ENCODE measurements at regions not wholly inside any gene's neighbourhood (a gene's known extent, or its start where the extent isn't known, plus 50 kb on each side); places are given as distances from the start of the nearest gene placed in this dataset.

DNA sequence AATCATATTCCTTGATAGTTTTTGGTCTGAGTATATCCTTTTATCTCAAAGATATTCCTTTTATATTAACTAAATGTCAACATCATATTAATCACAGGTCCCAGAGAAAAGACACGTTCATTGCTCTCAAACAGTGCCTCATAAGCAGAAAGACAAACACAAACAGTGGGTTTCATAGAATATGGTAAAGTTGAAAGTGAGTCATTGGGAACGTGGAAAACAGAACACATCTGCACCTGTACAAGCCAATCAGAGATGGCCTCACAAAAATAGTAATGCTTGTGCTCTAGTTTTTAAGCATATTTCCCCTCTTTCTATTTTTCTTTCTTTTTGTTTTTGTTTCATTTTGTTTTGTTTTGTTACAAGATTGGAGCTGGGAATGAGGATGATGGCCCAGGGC is 328.4 kb upstream of the MAP2 start:
- TF ChIP-seq, protein P1, sequence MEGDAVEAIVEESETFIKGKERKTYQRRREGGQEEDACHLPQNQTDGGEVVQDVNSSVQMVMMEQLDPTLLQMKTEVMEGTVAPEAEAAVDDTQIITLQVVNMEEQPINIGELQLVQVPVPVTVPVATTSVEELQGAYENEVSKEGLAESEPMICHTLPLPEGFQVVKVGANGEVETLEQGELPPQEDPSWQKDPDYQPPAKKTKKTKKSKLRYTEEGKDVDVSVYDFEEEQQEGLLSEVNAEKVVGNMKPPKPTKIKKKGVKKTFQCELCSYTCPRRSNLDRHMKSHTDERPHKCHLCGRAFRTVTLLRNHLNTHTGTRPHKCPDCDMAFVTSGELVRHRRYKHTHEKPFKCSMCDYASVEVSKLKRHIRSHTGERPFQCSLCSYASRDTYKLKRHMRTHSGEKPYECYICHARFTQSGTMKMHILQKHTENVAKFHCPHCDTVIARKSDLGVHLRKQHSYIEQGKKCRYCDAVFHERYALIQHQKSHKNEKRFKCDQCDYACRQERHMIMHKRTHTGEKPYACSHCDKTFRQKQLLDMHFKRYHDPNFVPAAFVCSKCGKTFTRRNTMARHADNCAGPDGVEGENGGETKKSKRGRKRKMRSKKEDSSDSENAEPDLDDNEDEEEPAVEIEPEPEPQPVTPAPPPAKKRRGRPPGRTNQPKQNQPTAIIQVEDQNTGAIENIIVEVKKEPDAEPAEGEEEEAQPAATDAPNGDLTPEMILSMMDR (IDR thresholded peaks at IDR 0.05; ENCODE audit: borderline replicate concordance, extremely low read depth, insufficient read depth), result no peak
- no peak overlapping the region for H3K9ac ChIP-seq (ENCODE audit: low read length in 3 of 3)
- H3K36me3 ChIP-seq (ENCODE audit: control insufficient read depth in 2 of 3, insufficient read depth in 3 of 3, low read length in 3 of 3), result no peaks in the 10 kb centered on the region
- H3K9me3 ChIP-seq (ENCODE audit: control insufficient read depth in 2 of 3, insufficient read depth in 1 of 3, low read length in 3 of 3), result no peaks in the 10 kb centered on the region
- H3K4me3 ChIP-seq (ENCODE audit: low read length in 3 of 3), result no peak overlapping the region
- H3K4me1 ChIP-seq (ENCODE audit: control insufficient read depth in 2 of 3, insufficient read depth in 2 of 3, low read depth in 1 of 3, low read length in 3 of 3), result no peaks in the 10 kb centered on the region
- intact Hi-C loops (cut with DNase I), result no loop called here
- no peaks in the 10 kb centered on the region for H3K27me3 ChIP-seq (ENCODE audit: control insufficient read depth, insufficient read depth, low read length)
- FAIRE-seq, result no peak
- DNase-seq, result no peak
- no peak overlapping the region for H3K27ac ChIP-seq (ENCODE audit: low read depth in 2 of 2, low read length in 2 of 2)

DNA sequence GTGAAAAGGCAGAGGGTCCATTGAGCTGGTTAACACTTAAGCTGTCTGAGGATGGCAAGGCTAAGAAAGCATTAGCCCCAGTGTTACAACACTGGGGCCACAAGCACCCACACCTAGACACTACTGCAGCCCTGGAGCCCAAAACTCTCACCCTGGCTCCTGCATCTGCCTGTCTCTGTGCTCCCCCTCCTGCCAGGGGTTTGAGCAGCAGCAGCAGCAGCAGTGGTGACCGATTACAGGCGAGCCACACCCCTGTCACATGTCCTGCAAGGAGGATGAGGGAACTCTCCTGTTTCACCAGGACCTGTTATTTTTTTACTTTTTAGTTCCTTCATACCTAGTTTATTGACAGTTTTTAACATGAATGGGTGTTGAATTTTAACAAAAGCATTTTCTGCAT is 326.7 kb upstream of the MAP2 start:
- H3K27ac ChIP-seq (ENCODE audit: low read depth in 2 of 2, low read length in 2 of 2), result no peak overlapping the region
- H3K4me3 ChIP-seq (ENCODE audit: low read length in 3 of 3), result no peak overlapping the region
- H3K9me3 ChIP-seq (ENCODE audit: control insufficient read depth in 2 of 3, insufficient read depth in 1 of 3, low read length in 3 of 3), result no peaks in the 10 kb centered on the region
- H3K36me3 ChIP-seq (ENCODE audit: control insufficient read depth in 2 of 3, insufficient read depth in 3 of 3, low read length in 3 of 3), result no peaks in the 10 kb centered on the region
- intact Hi-C loops (cut with DNase I), result no loop called here
- H3K4me1 ChIP-seq (ENCODE audit: control insufficient read depth in 2 of 3, insufficient read depth in 2 of 3, low read depth in 1 of 3, low read length in 3 of 3), result no peaks in the 10 kb centered on the region
- no peaks in the 10 kb centered on the region for H3K27me3 ChIP-seq (ENCODE audit: control insufficient read depth, insufficient read depth, low read length)
- H3K9ac ChIP-seq (ENCODE audit: low read length in 3 of 3), result no peak overlapping the region
- TF ChIP-seq, protein P1 (IDR thresholded peaks at IDR 0.05; ENCODE audit: borderline replicate concordance, extremely low read depth, insufficient read depth), result no peak
- DNase-seq, result no peak
- FAIRE-seq, result no peak

DNA sequence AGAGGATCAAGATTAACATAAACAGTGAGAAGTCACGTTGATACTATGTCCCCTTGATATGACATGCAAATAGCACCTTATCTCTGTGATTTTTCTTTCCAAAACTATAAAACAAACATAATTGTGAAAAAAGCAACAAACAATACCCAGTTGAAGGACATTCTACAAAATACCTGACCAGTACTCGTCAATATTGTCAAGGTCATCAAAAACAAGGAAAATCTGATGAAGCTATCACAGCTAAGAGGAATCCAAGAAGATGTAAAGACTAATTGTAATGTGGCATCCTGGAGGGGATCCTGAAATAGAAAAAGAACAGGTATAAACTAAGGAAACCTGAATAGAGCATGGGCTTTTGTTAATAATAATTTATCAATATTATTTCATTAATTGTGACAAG is 321.5 kb upstream of the MAP2 start:
- no peak overlapping the region for H3K9ac ChIP-seq (ENCODE audit: low read length in 3 of 3)
- H3K27ac ChIP-seq (ENCODE audit: low read depth in 2 of 2, low read length in 2 of 2), result no peak overlapping the region
- no peaks in the 10 kb centered on the region for H3K36me3 ChIP-seq (ENCODE audit: control insufficient read depth in 2 of 3, insufficient read depth in 3 of 3, low read length in 3 of 3)
- intact Hi-C loops (cut with DNase I), result no loop called here
- no peaks in the 10 kb centered on the region for H3K27me3 ChIP-seq (ENCODE audit: control insufficient read depth, insufficient read depth, low read length)
- H3K9me3 ChIP-seq (ENCODE audit: control insufficient read depth in 2 of 3, insufficient read depth in 1 of 3, low read length in 3 of 3), result no peaks in the 10 kb centered on the region
- DNase-seq (no peak), FAIRE-seq (no peak)
- H3K4me3 ChIP-seq (ENCODE audit: low read length in 3 of 3), result no peak overlapping the region
- TF ChIP-seq, protein P1 (IDR thresholded peaks at IDR 0.05; ENCODE audit: borderline replicate concordance, extremely low read depth, insufficient read depth), result no peak
- H3K4me1 ChIP-seq (ENCODE audit: control insufficient read depth in 2 of 3, insufficient read depth in 2 of 3, low read depth in 1 of 3, low read length in 3 of 3), result no peaks in the 10 kb centered on the region

DNA sequence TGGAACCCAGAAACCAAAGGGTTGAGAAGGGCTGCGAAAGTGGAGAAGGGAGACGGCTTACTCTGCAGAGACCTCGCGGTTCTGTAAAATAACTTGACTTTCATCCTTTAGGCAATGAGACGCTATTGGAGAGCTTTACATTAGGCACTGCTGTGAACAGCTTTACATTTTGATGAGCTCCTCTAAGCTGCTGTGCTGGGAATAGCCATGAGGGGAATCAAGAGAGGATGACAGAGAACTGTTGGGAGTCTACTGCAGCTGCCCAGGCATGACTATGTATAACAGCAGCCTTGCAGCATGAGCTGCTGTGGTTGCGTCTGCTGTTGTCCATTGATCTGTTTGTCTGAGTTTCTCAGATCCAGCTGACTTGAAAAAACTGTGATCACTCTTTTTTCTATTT is 310.8 kb upstream of the MAP2 start:
- FAIRE-seq (no peak), DNase-seq (no peak)
- H3K36me3 ChIP-seq (ENCODE audit: control insufficient read depth in 2 of 3, insufficient read depth in 3 of 3, low read length in 3 of 3), result no peaks in the 10 kb centered on the region
- intact Hi-C loops (cut with DNase I), result no loop called here
- no peaks in the 10 kb centered on the region for H3K9me3 ChIP-seq (ENCODE audit: control insufficient read depth in 2 of 3, insufficient read depth in 1 of 3, low read length in 3 of 3)
- H3K4me1 ChIP-seq (ENCODE audit: control insufficient read depth in 2 of 3, insufficient read depth in 2 of 3, low read depth in 1 of 3, low read length in 3 of 3), result no peaks in the 10 kb centered on the region
- no peaks in the 10 kb centered on the region for H3K27me3 ChIP-seq (ENCODE audit: control insufficient read depth, insufficient read depth, low read length)
- no peak overlapping the region for H3K4me3 ChIP-seq (ENCODE audit: low read length in 3 of 3)
- H3K27ac ChIP-seq (ENCODE audit: low read depth in 2 of 2, low read length in 2 of 2), result no peak overlapping the region
- TF ChIP-seq, protein P1 (IDR thresholded peaks at IDR 0.05; ENCODE audit: borderline replicate concordance, extremely low read depth, insufficient read depth), result no peak
- no peak overlapping the region for H3K9ac ChIP-seq (ENCODE audit: low read length in 3 of 3)

All from kidney (tissue), 13 donors.